Upper lobe of right lung (tissue), 1 donor: ENCODE measurements at regions not wholly inside any gene's neighbourhood (a gene's known extent, or its start where the extent isn't known, plus 50 kb on each side); places are given as distances from the start of the nearest gene placed in this dataset.

Experiments used
- ATAC-seq: fragments of 200-7000 bp; cut with Tn5 transposase; one replicate; pipeline ENCODE4 v1.9.1; 2020; ENCODE audit warnings: mild to moderate bottlenecking, moderate library complexity
- DNase-seq: peaks from one replicate; pipeline ENCODE4 v3.0.0-alpha.2; 2020
- H3K27ac ChIP-seq: fragments of 200-600 bp; one replicate; pipeline ENCODE4 v1.8.0; 2022
- H3K27me3 ChIP-seq: fragments of 200-600 bp; one replicate; pipeline ENCODE4 v1.8.0; 2022; ENCODE audit warnings: mild to moderate bottlenecking
- H3K36me3 ChIP-seq: fragments of 200-600 bp; one replicate; pipeline ENCODE4 v1.8.0; 2022
- H3K4me1 ChIP-seq: fragments of 200-600 bp; one replicate; pipeline ENCODE4 v1.8.0; 2022
- H3K4me3 ChIP-seq: fragments of 200-600 bp; one replicate; pipeline ENCODE4 v1.8.0; 2022; ENCODE audit warnings: mild to moderate bottlenecking
- H3K9me3 ChIP-seq: fragments of 200-600 bp; one replicate; pipeline ENCODE4 v1.8.0; 2022
- CTCF ChIP-seq: fragments of 200-600 bp; IDR thresholded peaks from one replicate; pipeline ENCODE4 v1.8.0; 2022; ENCODE audit warnings: antibody characterized with exemption
- intact Hi-C: fragments of 100-400 bp; cut with DNase I; formaldehyde crosslinking; loops from one replicate; pipeline ENCODE4 v1.11.0; 2022
- donor health status: DM: no; HTN: yes; CAD: no; lungs with severe emphysema.

GRCh38 chr10:44845361-44846175, 65.6 kb upstream of the TMEM72 start:
- Histone ChIP-seq H3K4me3 (no peak overlapping the region), H3K27me3 (no peaks in the 10 kb centered on the region), H3K36me3 (no peaks in the 10 kb centered on the region), H3K4me1 (no peaks in the 10 kb centered on the region), H3K9me3 (no peaks in the 10 kb centered on the region), H3K27ac (no peak overlapping the region)
- DNase-seq: no peak
- no peak for TF ChIP-seq CTCF
- intact Hi-C loops: no loop called here
- no peak for ATAC-seq

- H3K36me3 ChIP-seq: no peaks in the 10 kb centered on the region
- no peak overlapping the region for H3K27ac ChIP-seq
- no peak overlapping the region for H3K4me3 ChIP-seq
- TF ChIP-seq CTCF: no peak
- ATAC-seq (no peak), DNase-seq (no peak)
- H3K9me3 ChIP-seq: no peaks in the 10 kb centered on the region
- intact Hi-C loops: no loop called here
- H3K4me1 ChIP-seq: no peaks in the 10 kb centered on the region
- H3K27me3 ChIP-seq: no peaks in the 10 kb centered on the region
Observed at GRCh38 chr10:44847110-44847509, 64.0 kb upstream of the TMEM72 start.

- no peaks in the 10 kb centered on the region for H3K27me3 ChIP-seq
- DNase-seq (no peak), ATAC-seq (no peak)
- H3K9me3 ChIP-seq: no peaks in the 10 kb centered on the region
- H3K36me3 ChIP-seq: no peaks in the 10 kb centered on the region
- H3K4me3 ChIP-seq: no peak overlapping the region
- intact Hi-C loops: no loop called here
- no peaks in the 10 kb centered on the region for H3K4me1 ChIP-seq
- no peak for TF ChIP-seq CTCF
- no peak overlapping the region for H3K27ac ChIP-seq
Observed at GRCh38 chr10:44848211-44848610, 62.9 kb upstream of the TMEM72 start.

- H3K4me3 ChIP-seq: no peak overlapping the region
- TF ChIP-seq CTCF: no peak
- no peaks in the 10 kb centered on the region for H3K4me1 ChIP-seq
- no peaks in the 10 kb centered on the region for H3K36me3 ChIP-seq
- no peak overlapping the region for H3K27ac ChIP-seq
- DNase-seq (no peak), ATAC-seq (no peak)
- H3K9me3 ChIP-seq: no peaks in the 10 kb centered on the region
- no peaks in the 10 kb centered on the region for H3K27me3 ChIP-seq
- intact Hi-C loops: no loop called here
Observed at GRCh38 chr10:44849936-44850335, 61.2 kb upstream of the TMEM72 start.

GRCh38 chr10:44850356-44850934, 60.7 kb upstream of the TMEM72 start:
- intact Hi-C loops: no loop called here
- no peaks in the 10 kb centered on the region for H3K4me1 ChIP-seq

More at GRCh38 chr10:44850356-44850934, 60.7 kb upstream of the TMEM72 start:
- Histone ChIP-seq H3K27me3 (no peaks in the 10 kb centered on the region), H3K27ac (no peak overlapping the region), H3K4me3 (no peak overlapping the region), H3K9me3 (no peaks in the 10 kb centered on the region), H3K36me3 (no peaks in the 10 kb centered on the region)
- DNase-seq: no peak
- no peak for TF ChIP-seq CTCF
- peak; percentile 46 for ATAC-seq
